AG04449 (cell line): ENCODE measurements at regions not wholly inside any gene's neighbourhood (a gene's known extent, or its start where the extent isn't known, plus 50 kb on each side); places are given as distances from the start of the nearest gene placed in this dataset.
"Not testable (repeated sequence)": the region's sequence is repeated elsewhere in the genome, so short reads cannot be mapped to it uniquely, and the experiment has no call there.

Source experiments
- CTCF ChIA-PET: fragments of 350-600 bp; formaldehyde crosslinking; extraction: SDS; loops from one replicate; lab custom pipeline; 2021; ENCODE audit warnings: antibody characterized with exemption; lab: Yijun Ruan, JAX
- POLR2A ChIA-PET: fragments of 400-600, 350-600 bp; formaldehyde crosslinking; extraction: SDS; loops from one replicate; lab custom pipeline; 2020; ENCODE audit warnings: antibody characterized with exemption, inconsistent platforms; lab: Yijun Ruan, JAX
- DNase-seq: peaks from one replicate; pipeline ENCODE4 v3.0.0-alpha.2; 2010; ENCODE audit warnings: low read depth, low spot score
- H3K4me3 ChIP-seq: 2 replicates; pipeline ENCODE4 v1.5.1; 2011; ENCODE audit warnings: low read depth, mild to moderate bottlenecking, control low read depth, low read length
- CTCF ChIP-seq: IDR thresholded peaks from one replicate; pipeline ENCODE4 v1.5.1; 2011; ENCODE audit warnings: mild to moderate bottlenecking, moderate library complexity, low read length, control low read depth, inconsistent platforms; ENCODE audit not compliant: insufficient read depth; ENCODE audit errors: missing control alignments

DNA sequence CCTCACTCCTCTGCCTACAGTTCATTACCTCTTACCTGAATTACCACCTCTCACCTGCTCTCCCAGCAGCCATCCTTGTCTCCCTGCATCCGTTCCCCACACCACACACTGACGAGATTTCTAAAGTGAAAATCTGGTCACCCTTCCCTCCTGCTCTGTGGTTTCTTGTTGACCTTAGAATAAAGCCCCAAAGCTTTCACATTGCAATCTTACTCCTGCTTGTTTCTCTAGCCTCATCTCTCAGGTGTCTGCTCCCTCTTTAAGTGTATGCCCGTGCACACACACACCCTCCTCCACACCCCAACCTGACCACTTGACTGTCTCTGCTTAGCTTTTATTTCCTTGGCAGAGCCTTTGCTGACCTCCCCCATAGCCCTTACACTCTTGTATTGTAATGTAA is 122.0 kb upstream of the SKOR2 start:
- ChIA-PET CTCF (no interaction called here), POLR2A (no interaction called here)
- DNase-seq, result no peak

GRCh38 chr18:47370052-47370451 is 118.6 kb upstream of the SKOR2 start:
- H3K4me3 ChIP-seq, result no peak overlapping the region
- DNase-seq, result no peak
- no peak for TF ChIP-seq CTCF
- CTCF ChIA-PET, result no interaction called here
- POLR2A ChIA-PET, result no interaction called here

More for the DNA sequence above, 122.0 kb upstream of the SKOR2 start:
- TF ChIP-seq CTCF, result no peak
- no peak overlapping the region for H3K4me3 ChIP-seq

GRCh38 chr18:47354061-47354460 is 102.6 kb upstream of the SKOR2 start:
- H3K4me3 ChIP-seq, DNase-seq, CTCF ChIA-PET, POLR2A ChIA-PET: not testable (repeated sequence)

DNA sequence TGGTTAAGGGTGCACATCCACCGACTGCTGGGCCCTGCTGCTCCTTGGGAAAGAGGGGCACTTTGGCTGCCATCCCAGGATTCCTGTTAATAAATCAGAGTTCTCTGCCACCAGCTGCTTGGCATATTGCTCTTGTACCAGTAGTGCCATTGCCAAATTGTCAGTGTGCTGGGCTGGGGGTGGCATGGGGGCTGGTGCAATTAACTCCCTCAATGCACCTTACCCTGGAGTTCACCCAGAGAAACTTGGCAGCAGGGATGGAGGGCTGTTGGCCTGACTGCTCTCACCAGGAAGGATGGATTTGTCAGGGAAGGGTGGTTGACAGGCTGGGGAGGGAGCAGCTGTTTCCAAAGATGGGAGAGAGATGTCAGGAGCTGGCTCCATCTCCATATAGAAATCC is 94.6 kb upstream of the SKOR2 start:
- ChIA-PET POLR2A (no interaction called here), CTCF (no interaction called here)
- no peak overlapping the region for H3K4me3 ChIP-seq
- TF ChIP-seq CTCF, result no peak
- DNase-seq, result no peak

DNA sequence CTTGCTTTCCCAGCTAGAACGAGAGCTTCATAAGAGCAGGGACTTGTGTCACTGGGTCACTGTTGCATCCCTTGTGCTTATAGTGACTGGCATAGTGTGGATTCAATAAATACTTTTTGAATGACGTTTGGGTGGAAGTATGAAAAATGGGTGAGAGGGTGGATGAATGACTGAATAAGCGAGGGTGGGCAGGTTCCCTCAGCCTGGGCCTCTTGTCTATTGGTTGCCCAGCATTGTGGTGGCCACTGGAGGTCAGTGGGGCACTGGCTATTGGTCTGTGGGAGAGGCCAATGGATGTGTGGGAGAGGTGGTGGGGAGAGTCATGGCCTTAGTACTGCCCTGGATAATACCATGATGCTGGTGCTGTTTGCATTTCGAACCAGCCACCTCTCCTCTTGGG is 93.8 kb upstream of the SKOR2 start:
- CTCF ChIA-PET, result no interaction called here
- no peak overlapping the region for H3K4me3 ChIP-seq
- no peak for DNase-seq
- no peak for TF ChIP-seq CTCF
- POLR2A ChIA-PET, result no interaction called here

DNA sequence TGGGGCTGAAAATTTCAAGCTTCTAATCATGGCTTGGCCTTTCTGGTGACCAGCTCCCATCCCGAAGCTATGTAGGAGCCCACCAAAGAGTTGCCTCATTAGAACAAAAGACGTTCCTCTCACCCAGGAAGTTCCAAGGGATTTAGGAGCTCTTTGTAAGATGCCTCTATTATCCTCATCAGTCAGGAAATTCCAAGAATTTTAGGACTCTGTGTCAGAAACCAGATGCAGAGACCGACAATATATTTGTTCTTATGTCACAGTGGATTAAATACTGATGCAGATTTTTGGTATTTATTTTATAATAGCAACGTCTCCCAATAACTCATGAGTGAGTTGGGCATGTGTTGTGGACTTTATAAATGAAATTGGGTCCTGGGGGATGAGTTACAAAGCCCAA is 91.8 kb upstream of the SKOR2 start:
- no peak overlapping the region for H3K4me3 ChIP-seq
- peak; percentile 23 for DNase-seq
- no peak for TF ChIP-seq CTCF
- ChIA-PET CTCF (no interaction called here), POLR2A (no interaction called here)

DNA sequence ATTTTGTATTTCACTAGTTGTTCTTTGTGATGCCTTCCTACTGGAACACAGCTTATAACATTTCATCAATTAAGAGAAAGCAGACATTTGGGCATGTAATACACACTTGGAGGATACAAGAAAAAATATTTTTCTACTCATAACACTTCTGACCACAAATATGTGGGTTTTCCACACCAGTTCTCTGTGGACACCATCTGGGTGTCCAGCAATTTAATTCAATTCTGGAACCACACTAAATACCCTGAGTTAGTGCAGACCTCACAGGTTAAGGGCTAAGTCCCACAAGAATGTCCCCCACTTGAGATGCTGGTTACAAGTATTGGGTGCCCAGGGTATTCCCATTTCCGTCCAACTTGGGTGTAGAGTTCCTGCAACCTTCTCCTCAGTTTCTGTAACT is 91.1 kb upstream of the SKOR2 start:
- no peak for TF ChIP-seq CTCF
- H3K4me3 ChIP-seq, result no peak overlapping the region
- ChIA-PET CTCF (interaction anchor here (1.7 kb wide), 1 partner anchor 406 kb away, joined by 4 read pairs; no protein-coding TSS in a partner anchor), POLR2A (no interaction called here)
- no peak for DNase-seq
